ENCODE measurements at regions not wholly inside any gene's neighbourhood (a gene's known extent, or its start where the extent isn't known, plus 50 kb on each side); places are given as distances from the start of the nearest gene placed in this dataset.

DNA sequence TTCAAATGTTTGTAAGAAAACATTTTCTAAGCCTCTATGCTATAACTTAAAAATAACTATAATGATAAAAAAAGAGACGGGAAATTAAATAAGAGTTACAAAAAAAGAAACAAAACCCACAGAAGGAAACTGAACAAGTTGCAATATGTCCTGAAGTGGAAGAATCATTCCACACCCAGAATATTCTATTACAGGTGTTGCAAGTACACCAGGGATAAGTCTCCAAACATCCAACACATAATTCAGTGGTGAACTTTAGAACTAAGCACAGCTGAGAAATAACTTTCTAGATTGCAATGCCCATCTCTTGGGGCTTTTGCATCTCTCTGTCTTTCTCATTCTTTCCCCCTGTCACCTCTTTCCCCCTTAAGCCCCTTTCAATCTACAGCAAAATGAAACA, 325.2 kb downstream of the BRINP1 start:
- no peak for DNase-seq

DNA sequence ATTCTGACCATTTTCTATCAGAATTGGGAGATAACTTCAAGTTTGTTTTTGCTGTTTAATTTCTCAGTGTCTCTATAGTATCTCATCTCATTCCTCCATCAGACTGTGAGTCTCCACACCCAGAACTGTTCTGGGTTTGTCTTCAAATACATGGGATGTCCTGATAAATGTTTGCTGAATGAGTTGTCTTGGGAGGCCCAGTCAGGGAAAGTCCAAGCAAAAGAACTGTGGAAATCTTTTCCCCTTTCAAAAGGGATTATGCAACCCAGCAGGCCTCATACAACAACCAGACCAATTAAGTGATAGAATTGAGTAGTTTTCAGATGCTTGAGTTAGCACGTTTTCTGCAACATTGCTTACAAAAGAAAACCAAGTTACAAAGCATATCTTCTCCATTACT, 324.4 kb downstream of the BRINP1 start:
- no peak for DNase-seq

DNA sequence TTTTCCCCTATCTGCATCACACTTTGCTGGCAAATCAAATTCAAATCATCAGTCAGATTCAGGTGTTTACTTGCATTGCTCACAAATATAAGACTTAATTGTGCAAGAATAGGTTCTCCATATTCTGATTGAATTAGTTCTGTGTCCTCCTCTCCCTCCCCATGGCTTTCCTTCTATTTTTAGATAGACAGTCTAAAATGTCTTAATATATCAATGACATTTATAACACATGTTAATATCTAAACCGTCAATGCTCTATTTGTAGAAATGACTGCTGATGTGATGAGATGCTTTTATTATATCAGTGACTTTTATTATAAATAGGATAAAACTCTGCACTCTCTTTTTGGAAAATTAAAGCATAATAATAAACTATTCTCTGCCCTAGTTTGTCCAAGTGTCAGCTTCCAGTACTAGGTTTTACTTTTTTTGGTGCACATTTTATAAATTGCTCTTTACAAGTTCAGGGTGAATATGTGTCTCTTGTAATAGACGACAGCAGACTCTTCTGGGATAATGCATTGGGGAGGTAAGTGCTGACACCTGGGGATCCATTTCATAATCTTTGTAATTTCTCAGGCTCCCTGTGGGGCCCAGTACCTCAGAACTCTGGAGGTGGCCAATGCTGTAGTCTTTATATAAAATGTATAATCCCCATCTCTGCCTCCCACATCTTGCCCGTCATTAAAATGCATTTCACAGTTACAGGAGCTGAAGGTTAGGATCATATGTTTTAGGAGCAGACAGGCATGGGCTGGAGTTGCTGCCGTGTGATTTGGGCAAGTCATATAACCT, 321.5 kb downstream of the BRINP1 start:
- DNase-seq = no peak

GRCh38 chr9:119050281-119050680, 319.0 kb downstream of the BRINP1 start:
- no peak for DNase-seq

- no peak for DNase-seq
Measured at GRCh38 chr9:119052339-119053030, 316.8 kb downstream of the BRINP1 start.

GRCh38 chr9:119053070-119053469, 316.2 kb downstream of the BRINP1 start:
- no peak for DNase-seq

DNA sequence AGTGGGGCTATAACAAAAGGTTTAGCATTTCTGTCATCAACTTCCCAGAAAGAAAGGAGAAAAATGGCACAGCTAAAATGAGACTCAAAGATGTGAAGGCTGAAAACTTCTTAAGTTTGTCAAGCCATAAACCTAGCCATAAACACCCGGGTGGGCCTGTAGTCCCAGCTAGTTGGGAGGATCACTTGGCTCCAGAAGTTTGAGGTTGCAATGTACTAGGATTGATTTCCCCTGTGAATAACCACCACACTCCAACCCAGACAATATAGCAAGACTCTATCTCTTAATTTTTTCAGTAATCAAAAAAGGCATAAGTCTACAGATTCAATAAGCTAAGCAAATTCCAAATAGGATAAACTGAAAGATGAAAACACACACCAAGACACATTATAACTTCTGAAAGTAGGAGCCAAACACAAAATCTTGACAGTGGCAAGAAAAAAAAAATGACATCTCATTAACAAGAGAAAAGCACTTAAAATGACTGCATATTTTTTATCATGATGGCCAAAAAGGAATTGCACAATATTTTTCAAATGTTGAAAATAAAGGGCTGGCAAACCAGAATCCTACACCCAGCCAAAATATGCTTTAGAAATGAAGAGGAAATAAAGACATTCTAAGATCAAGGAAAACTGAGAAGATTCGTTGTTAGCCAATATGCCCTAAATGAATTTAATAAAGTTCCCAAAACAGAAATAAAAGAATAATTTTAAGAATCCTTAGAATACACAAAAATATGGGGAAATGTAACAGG, 308.4 kb downstream of the BRINP1 start:
- DNase-seq = no peak

DNA sequence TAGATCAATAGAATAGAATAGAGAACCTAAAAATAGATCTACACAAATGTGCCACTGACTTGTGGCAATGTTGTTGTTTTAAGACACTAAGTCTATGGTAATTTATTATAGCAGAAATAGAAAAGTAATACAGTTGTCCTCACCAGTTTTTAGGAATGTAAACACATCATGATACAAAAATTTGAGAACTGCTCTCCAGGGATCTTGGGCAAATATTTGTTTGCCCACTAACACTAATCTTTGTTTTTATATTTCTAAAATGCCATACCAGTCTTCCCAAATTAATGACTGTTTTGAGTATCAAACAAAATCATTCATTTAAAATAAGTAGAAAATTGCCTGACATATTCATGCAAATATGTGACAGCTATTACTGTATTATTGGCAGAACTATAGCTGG, 297.6 kb downstream of the BRINP1 start:
- no peak for DNase-seq

GRCh38 chr9:119074017-119074416, 295.2 kb downstream of the BRINP1 start:
- DNase-seq = no peak

DNA sequence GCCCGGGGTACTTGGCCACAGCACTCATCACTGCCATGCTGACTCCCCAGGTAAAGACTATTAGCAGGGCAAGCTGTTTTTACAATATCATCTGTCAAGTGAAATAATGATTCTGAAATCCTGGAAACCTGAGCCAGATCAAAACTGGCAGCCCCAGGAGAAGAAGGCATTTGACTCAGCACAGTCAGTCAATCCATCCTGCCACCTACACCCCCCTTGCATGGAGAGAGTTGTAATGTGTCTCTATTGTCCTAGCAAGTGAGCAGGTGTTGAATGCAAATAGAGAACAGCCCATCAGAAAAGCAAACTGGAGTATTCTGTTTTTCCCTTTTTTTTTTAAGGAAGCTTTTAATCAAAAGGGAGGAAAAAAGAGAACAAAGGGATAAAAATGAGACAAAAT, 291.2 kb downstream of the BRINP1 start:
- no peak for DNase-seq

- DNase-seq = no peak
Measured at GRCh38 chr9:119083673-119084072, 285.6 kb downstream of the BRINP1 start.

- DNase-seq = no peak
Measured at GRCh38 chr9:119086590-119086989, 282.6 kb downstream of the BRINP1 start.

DNA sequence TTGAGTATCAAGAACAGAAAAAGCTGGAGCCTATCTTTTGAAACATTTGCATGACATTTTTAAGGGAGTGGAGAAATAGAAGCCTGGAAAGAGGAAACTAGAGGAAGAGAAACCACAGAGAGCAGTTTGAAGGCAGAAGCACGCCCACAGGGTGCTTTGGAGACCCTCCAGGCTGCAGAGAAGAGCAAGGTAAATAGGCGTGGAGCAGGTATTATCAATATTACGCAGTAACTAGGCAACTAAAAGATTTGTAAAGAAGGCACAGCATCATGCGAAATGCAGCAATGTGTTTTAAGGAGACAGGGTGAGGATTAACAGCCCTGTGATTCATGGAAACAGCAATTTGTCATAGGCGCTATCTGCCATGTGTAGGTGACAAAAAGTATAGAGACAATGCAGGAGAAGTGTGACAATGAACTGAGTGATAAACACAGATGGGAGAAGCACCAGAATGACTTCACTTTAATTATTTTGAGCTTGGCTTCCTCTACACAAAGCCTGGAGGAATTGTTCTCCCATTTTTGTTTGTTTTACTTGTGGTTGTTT, 281.2 kb downstream of the BRINP1 start:
- DNase-seq = no peak

DNA sequence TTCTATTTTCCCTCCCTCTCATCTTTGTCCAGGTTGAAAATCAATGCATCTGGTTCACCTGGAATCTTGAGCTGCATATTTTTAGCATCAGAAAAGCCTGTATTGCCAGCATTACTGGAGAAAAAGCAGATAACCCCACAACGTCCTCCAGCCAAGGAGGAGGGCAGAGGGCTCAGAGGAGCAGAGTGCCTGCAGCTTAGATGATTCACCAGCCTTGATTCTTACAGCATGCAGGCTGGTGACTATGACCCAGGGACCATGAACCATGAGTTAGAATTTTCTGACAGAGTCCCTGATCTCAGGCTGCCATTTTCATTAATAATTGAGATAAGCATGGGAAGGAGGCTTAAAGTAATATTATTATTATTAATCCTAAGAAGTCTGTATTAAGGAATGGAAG, 278.2 kb downstream of the BRINP1 start:
- DNase-seq = no peak

DNA sequence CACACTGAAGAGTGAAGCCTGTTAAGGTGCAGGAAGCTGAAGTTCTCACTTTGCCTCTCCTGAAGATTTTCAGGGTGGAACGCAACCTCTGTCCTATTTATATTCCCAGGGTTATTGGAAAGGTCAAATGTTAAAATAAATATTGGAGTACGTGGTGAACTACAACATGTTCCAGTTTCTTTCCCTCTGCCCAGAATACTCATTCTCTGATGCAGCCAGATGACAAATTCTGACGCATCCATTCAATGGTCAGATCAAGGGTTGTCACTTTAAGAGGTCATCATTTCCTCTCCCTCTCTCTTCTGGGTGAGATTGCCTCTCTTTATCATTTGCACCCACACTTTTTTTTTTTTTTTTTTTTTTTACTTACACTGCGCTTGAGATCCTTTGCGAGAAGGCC, 277.1 kb downstream of the BRINP1 start:
- no peak for DNase-seq

DNA sequence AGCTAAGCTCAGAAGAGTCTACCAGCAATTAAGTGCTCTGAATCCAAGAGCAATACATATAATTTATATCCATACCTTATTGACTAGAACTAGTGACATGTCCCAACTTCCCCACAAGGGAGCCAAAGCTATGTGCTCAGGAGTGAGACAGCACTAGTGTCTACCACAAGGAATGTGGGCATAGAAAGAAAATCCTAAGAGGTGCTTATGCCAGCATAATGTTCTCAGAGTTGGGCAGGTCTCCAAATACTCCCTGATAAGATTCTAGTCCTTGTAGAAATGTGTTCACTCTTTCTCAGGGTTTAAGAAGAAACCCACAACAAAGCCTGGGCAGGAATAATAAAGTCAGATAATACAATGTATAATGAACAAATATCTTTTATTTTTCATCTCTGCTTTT, 275.1 kb downstream of the BRINP1 start:
- no peak for DNase-seq

DNA sequence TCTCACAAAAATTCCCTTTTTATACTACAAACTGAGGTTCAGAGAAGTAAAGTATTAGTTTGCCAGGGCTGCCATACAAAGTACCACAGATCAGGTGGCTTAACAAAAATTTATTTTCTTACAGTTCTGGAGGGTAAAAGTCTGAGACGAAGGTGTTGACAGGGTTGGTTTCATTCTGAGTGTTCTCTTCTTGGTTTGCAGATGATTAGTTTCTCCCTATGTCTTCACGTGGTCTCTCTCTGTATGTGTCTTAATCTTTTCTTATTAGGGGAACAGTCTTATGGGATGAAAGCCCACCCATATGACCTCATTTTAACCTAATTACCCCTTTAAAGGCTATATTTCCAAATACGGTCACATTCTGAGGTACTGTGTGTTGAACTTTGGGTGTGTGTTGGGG, 274.2 kb downstream of the BRINP1 start:
- no peak for DNase-seq

DNA sequence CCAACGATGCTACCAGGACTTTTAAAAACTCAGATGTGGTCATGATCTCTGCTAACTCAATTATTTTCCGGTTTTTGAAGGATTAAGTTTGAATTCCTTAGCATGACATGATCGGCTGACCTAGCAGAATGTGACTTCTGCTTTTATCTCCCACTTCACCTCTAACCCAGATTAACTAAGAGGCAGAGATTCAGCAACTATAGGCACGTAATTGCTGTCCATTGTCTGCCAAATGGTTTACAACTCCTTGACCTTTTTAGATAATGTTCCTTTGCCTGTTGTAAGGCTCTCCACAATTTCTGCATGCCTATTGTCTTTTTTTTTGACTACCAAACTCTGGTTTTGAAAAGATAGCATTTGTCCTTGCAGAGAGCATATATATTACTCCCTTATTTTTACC, 268.2 kb downstream of the BRINP1 start:
- DNase-seq = no peak

DNA sequence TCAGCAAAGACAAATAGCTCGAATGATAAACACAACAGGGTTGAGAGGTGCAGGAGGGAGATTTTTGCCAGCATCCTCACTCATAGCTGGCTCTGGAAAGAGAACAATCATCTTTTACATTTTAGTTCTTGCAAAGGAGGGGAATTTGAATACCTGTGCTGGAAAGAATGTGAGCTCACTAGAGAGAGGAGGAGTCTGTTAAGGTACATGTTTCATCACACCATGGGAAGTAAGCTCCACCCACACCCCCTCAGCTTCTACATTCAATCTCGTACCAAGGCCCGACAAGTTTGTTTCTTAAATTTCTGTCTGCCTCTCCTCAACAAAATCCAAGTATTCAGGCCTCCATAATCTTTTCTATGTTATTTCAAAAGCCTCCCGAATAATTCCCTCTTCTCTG, 254.6 kb downstream of the BRINP1 start:
- DNase-seq = no peak

Measured in central memory CD4-positive, alpha-beta T cell (primary cell).